ENCODE measurements at regions not wholly inside any gene's neighbourhood (a gene's known extent, or its start where the extent isn't known, plus 50 kb on each side); places are given as distances from the start of the nearest gene placed in this dataset.

DNA sequence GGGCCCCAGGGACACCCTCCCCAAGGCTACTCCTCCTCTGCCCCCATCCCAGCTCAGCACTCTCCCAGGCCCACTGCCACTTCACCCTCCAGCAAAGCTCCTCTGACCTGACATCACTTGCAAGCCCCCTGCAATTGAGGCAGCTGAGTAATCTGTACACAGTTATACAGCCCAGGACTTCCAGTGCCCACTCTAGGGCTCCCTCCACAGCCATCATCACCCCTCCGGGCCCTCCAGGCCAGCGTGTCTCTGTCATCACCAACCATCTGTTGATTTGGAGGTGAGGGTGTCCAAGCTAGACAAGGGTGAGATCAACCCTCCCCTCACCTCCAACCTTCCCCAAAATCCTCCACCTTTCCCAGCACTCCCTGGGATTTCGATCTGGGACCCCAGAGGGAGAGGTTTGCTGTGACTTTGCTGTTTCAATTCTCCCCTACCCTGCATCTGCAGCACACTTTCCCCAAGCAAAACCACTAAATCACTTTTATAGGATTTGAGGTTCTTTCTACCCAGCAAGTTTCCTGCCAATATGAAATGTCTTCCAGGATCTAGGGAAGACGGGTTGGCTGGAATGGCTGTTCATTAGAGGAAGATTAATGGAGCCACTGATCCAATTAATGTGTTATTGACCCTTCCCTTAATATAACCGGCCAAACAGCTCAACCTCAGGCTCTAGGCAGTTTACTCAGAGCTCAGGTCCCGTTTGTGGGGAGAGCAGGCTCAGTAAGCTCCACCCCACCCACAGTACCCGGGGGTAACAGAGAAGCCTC lies 92.9 kb downstream of the CHST1 start:
- H3K4me3 ChIP-seq (ENCODE audit: low read length), result no peak overlapping the region
- no peaks in the 10 kb centered on the region for H3K4me1 ChIP-seq (ENCODE audit: control insufficient read depth, insufficient read depth, low read length)
- H3K27me3 ChIP-seq (ENCODE audit: control insufficient read depth, insufficient read depth, low read length), result peaks cover 4% of the 10 kb centered on the region
- H3K9ac ChIP-seq (ENCODE audit: low read length), result no peak overlapping the region
- no peaks in the 10 kb centered on the region for H3K36me3 ChIP-seq (ENCODE audit: control insufficient read depth, insufficient read depth, low read length)
- no peaks in the 10 kb centered on the region for H3K9me3 ChIP-seq (ENCODE audit: control insufficient read depth, low read length)

DNA sequence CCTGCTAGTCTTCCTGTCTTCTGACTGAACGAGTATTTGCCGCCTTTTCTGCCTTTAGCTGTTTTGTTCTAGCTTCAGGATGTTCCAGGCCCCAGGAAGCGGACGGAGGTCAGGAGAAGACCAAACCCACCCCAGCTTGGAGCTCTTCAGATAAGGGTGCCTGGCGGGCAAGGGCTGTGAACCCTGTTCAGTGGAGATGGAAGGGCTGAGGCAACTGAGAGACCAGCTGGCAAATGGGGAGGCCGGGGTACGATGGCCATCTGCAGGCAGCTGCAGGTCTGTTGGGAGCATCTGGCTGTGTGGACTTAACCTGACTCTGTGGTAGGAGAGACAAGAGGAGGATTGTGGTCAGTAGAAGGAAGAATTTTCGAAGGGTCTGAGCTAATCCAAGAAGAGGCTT lies 95.6 kb downstream of the CHST1 start:
- Histone ChIP-seq H3K4me1 (ENCODE audit: control insufficient read depth, insufficient read depth, low read length) (no peaks in the 10 kb centered on the region), H3K27me3 (ENCODE audit: control insufficient read depth, insufficient read depth, low read length) (peaks cover 4% of the 10 kb centered on the region), H3K36me3 (ENCODE audit: control insufficient read depth, insufficient read depth, low read length) (no peaks in the 10 kb centered on the region), H3K9ac (ENCODE audit: low read length) (no peak overlapping the region), H3K9me3 (ENCODE audit: control insufficient read depth, low read length) (no peaks in the 10 kb centered on the region), H3K4me3 (ENCODE audit: low read length) (no peak overlapping the region)

DNA sequence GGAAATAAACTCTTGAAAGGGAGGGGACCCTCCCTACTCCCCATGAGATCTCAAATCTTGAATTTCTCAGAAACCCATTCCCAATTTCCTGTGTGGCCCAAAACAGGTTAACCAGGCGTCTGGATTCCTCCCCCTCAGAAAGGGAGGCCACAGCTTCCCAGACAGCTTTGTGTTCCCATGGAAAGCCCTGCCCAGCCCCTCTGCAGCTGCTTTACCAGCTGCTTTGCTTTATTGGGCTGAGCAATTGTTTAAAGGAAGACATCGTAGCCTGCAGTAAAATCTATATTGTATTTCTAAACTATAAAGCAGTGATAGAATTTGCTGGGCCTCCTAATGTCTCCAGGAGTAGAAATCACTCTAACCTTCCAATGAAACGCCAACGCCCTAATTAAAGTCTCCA lies 97.4 kb downstream of the CHST1 start:
- peaks cover 4% of the 10 kb centered on the region for H3K27me3 ChIP-seq (ENCODE audit: control insufficient read depth, insufficient read depth, low read length)

DNA sequence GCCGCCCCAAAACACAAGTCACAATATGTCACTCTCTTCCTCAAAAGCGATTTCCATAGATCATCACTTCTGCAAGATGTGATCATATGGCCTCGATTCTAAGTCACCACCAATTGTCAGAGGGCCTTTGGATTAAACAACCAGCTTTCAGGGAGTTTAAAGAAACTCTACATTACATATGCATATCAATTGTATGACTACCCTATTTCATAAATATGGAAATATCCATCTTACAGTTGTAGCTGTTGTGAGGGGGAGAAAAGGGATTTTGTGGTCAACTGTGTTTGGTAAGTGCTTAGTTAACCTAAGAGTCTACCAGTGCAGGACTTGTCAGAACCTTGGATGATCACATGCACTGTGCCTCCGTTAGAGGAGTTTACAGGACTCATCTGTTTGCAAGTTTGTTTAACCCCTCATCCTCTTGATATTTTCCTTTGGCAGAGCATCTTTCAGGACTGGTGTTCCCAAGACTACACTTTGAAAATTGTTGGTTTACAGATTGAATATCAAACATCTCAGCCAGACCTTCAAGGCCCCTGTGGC lies 99.9 kb downstream of the CHST1 start:
- Histone ChIP-seq H3K4me1 (ENCODE audit: control insufficient read depth, insufficient read depth, low read length) (no peaks in the 10 kb centered on the region), H3K9ac (ENCODE audit: low read length) (no peak overlapping the region), H3K9me3 (ENCODE audit: control insufficient read depth, low read length) (no peaks in the 10 kb centered on the region), H3K4me3 (ENCODE audit: low read length) (no peak overlapping the region), H3K36me3 (ENCODE audit: control insufficient read depth, insufficient read depth, low read length) (no peaks in the 10 kb centered on the region), H3K27me3 (ENCODE audit: control insufficient read depth, insufficient read depth, low read length) (no peaks in the 10 kb centered on the region)

More for the DNA sequence above, 97.4 kb downstream of the CHST1 start:
- no peaks in the 10 kb centered on the region for H3K9me3 ChIP-seq (ENCODE audit: control insufficient read depth, low read length)
- no peak overlapping the region for H3K4me3 ChIP-seq (ENCODE audit: low read length)
- no peaks in the 10 kb centered on the region for H3K36me3 ChIP-seq (ENCODE audit: control insufficient read depth, insufficient read depth, low read length)
- H3K9ac ChIP-seq (ENCODE audit: low read length), result no peak overlapping the region
- H3K4me1 ChIP-seq (ENCODE audit: control insufficient read depth, insufficient read depth, low read length), result no peaks in the 10 kb centered on the region

DNA sequence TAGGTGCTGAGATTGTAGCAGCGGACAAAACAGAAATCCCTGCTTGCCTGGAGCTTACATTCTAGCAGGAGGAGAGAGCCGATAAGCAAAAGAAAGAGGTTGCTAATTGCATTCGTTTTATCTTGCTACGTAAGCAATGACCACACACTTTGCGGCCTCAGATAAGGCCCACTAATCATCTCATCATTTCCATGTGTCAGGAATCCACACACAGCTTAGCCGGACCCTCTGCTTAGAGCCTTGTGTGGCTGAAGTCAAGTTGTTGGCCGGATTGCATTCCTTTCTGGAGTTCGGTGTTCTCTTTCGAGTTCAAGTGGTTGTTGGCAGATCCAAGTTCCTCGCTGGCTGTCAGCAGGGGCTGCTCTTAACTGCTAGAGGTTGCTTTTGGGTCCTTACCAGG lies 101.6 kb downstream of the CHST1 start:
- Histone ChIP-seq H3K36me3 (ENCODE audit: control insufficient read depth, insufficient read depth, low read length) (no peaks in the 10 kb centered on the region), H3K9ac (ENCODE audit: low read length) (no peak overlapping the region), H3K9me3 (ENCODE audit: control insufficient read depth, low read length) (no peaks in the 10 kb centered on the region), H3K27me3 (ENCODE audit: control insufficient read depth, insufficient read depth, low read length) (no peaks in the 10 kb centered on the region), H3K4me1 (ENCODE audit: control insufficient read depth, insufficient read depth, low read length) (no peaks in the 10 kb centered on the region), H3K4me3 (ENCODE audit: low read length) (no peak overlapping the region)

DNA sequence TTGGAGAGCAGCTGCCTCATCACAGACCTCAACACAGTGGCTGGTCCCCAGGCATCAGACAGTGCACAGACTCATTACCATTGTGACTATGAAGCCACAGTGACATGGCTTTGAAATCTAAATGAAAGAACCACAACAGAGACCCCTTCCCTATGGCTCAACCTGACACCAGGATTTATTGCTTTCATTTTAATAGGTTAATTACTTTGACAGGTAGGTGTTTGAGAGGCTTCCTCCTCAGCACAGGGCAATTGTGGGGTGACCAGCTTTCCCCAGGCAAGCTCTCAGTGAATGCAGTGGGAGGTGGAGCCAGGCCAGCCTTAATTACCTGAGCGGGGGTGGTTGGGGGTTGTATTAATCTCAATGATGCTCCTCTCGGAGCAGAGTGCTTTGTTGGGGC lies 102.3 kb downstream of the CHST1 start:
- Histone ChIP-seq H3K9me3 (ENCODE audit: control insufficient read depth, low read length) (no peaks in the 10 kb centered on the region), H3K4me3 (ENCODE audit: low read length) (no peak overlapping the region), H3K27me3 (ENCODE audit: control insufficient read depth, insufficient read depth, low read length) (no peaks in the 10 kb centered on the region), H3K4me1 (ENCODE audit: control insufficient read depth, insufficient read depth, low read length) (no peaks in the 10 kb centered on the region), H3K9ac (ENCODE audit: low read length) (no peak overlapping the region), H3K36me3 (ENCODE audit: control insufficient read depth, insufficient read depth, low read length) (no peaks in the 10 kb centered on the region)

DNA sequence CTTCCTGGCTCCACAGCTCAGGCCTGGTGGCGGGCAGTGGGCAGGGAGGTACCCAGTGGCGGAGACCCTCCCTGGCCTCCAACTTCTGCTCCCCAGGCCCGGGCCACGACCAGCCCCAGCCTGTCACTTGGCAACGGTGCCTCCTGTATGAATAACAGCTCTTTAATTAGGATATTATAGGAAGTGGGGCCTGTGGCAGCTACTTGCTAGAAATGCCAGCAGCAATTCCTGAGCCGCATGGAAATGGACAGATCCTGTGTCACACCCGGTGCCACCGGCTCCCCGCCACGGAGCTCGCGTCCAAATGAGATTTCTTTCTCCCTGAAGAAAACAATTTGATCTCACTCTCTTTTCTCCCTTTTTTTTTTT lies 104.5 kb downstream of the CHST1 start:
- no peaks in the 10 kb centered on the region for H3K4me1 ChIP-seq (ENCODE audit: control insufficient read depth, insufficient read depth, low read length)
- H3K36me3 ChIP-seq (ENCODE audit: control insufficient read depth, insufficient read depth, low read length), result no peaks in the 10 kb centered on the region
- no peak overlapping the region for H3K9ac ChIP-seq (ENCODE audit: low read length)
- H3K9me3 ChIP-seq (ENCODE audit: control insufficient read depth, low read length), result no peaks in the 10 kb centered on the region
- no peak overlapping the region for H3K4me3 ChIP-seq (ENCODE audit: low read length)
- H3K27me3 ChIP-seq (ENCODE audit: control insufficient read depth, insufficient read depth, low read length), result no peaks in the 10 kb centered on the region

DNA sequence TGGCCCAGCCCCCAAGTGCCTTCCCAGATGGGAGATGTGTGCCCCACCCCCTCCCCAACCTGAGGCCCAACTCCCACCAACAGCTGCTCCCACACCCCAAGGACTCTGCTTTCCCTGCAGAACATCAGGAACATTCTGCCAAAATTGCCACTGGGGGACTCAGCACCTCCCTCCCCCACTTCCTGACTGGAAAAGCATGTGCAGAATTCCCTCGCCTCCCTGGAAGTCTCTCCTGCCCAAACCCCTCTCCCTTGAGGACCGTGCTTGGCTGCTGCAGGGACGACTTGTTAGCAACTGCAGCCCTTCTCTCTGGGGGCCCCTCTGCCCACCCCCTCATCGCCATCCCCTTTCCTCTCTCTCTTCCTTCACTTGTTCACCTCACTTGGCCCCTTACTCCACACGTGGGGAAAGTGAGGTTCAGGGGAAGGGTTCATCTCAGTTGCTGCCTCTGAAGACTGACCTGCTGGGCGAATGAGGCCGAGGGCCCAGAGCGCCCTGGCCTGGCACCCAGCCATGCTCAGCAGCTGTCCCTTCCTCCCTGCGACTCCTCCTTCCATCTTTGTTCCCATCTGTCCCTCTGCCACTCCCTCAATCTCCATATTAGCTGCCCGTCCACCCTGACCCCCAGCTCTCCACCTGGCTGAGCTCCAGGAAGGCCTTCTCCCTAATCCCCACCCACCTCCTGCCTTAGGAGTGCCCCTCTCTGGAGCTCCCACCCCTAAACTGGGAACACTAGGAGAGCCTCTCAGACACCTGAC lies 105.1 kb downstream of the CHST1 start:
- H3K4me3 ChIP-seq (ENCODE audit: low read length), result no peak overlapping the region
- no peaks in the 10 kb centered on the region for H3K4me1 ChIP-seq (ENCODE audit: control insufficient read depth, insufficient read depth, low read length)
- no peak overlapping the region for H3K9ac ChIP-seq (ENCODE audit: low read length)
- H3K36me3 ChIP-seq (ENCODE audit: control insufficient read depth, insufficient read depth, low read length), result no peaks in the 10 kb centered on the region
- no peaks in the 10 kb centered on the region for H3K9me3 ChIP-seq (ENCODE audit: control insufficient read depth, low read length)
- no peaks in the 10 kb centered on the region for H3K27me3 ChIP-seq (ENCODE audit: control insufficient read depth, insufficient read depth, low read length)

DNA sequence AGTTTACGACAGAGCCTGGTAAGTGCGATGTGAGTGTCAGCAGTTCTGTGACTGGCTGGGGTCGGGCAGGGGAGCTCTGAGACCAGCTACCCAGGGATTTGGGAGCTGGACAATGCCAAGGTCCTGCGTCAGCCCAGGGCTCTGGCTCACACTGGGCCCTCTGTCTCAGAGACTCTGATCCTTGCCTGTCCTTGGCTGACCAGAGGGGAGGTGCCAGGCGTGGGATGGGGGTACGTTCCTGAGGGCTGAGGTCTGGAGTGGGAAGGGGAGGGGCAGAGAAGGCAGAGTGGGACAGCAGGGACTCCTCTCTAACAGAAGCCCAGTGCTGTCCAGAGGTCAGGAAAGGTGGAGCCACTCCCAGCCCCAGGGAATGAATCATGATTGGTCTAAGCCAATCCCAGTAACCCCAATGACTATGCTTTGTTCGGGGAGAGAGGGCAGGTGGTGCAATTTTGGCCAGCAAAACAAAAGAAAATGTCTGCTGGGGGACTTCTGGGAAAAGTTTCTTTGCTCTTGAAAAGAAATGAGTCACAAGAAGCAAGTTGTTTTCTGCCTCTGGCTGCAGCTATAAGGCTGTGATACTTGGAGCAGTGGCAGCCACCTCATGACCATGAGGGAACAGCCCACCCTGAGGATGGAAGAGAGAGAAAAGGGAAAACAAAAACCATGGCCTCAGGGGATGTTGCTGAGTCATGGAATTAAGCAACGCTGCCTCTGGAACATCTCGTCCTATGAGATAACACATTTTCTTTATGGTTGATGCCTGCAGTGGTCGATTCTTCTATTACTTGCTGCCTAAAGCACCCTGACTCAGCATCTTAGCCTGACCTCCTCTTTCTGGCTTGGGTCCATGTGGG lies 108.3 kb downstream of the CHST1 start:
- no peaks in the 10 kb centered on the region for H3K4me1 ChIP-seq (ENCODE audit: control insufficient read depth, insufficient read depth, low read length)

DNA sequence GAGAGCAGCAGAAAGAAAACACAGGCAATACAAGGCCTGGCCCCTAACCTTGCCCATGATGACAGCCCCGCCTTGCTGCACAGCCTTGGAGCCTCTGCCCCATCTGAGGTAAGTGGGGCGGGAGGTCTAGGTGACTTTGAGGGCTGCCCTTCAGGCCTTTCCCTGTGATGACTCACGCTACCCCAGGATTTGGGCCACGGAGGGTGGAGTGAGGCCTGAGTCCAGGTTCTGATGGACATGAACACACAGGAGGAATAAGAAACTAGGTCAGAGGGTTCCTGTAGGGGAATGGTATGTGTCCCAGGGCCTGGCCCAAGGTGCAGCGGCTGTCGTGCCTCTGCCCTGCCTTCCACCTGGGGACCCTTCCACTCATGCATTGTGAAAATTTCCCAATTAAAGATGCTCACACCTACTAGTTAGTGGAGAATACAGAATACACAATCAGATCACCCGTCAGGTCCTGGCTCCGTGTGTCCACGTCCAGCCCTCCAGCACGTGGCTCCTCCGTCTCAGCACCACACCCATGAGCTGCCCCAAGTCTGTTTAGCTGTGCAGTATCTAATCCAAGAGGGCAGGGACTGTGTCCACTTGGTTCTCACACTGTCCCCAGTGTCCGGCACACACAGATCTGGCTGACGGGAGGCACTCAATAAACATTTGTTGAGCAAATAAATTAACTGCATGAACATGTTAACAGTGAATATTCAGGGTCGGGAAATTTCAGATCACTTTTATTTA lies 111.0 kb downstream of the CHST1 start:
- no peaks in the 10 kb centered on the region for H3K9me3 ChIP-seq (ENCODE audit: control insufficient read depth, low read length)
- H3K36me3 ChIP-seq (ENCODE audit: control insufficient read depth, insufficient read depth, low read length), result no peaks in the 10 kb centered on the region
- H3K4me1 ChIP-seq (ENCODE audit: control insufficient read depth, insufficient read depth, low read length), result no peaks in the 10 kb centered on the region
- H3K9ac ChIP-seq (ENCODE audit: low read length), result no peak overlapping the region
- H3K27me3 ChIP-seq (ENCODE audit: control insufficient read depth, insufficient read depth, low read length), result no peaks in the 10 kb centered on the region
- no peak overlapping the region for H3K4me3 ChIP-seq (ENCODE audit: low read length)

More for the DNA sequence above, 108.3 kb downstream of the CHST1 start:
- H3K9ac ChIP-seq (ENCODE audit: low read length), result no peak overlapping the region
- H3K4me3 ChIP-seq (ENCODE audit: low read length), result no peak overlapping the region
- no peaks in the 10 kb centered on the region for H3K36me3 ChIP-seq (ENCODE audit: control insufficient read depth, insufficient read depth, low read length)
- no peaks in the 10 kb centered on the region for H3K27me3 ChIP-seq (ENCODE audit: control insufficient read depth, insufficient read depth, low read length)
- H3K9me3 ChIP-seq (ENCODE audit: control insufficient read depth, low read length), result no peaks in the 10 kb centered on the region

DNA sequence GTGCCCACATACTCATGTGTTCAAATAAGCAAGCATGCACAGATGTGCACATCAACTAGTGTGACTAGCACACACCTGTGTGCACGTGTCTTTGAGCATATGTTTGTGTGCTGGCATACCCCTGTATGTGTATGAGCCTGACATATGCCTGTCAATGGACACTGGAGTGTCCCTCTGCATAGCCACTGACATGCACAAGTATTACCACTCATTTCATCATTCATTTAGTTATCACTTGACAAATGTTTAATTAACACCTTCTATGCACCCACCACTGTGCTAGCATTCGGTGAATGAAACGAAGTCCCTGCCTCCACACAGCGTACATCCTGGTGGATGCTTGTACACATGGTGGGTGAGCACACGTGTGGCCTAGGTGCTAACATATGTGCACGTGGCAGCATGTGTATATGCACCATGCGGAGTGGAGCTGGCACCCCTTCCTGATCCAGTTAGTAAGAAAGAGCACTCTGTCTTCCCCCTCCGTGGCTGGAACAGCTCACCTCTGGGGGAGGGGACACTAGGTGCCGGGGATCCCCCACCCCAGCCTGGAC lies 112.0 kb downstream of the CHST1 start:
- no peaks in the 10 kb centered on the region for H3K27me3 ChIP-seq (ENCODE audit: control insufficient read depth, insufficient read depth, low read length)
- no peak overlapping the region for H3K9ac ChIP-seq (ENCODE audit: low read length)
- H3K36me3 ChIP-seq (ENCODE audit: control insufficient read depth, insufficient read depth, low read length), result no peaks in the 10 kb centered on the region
- no peaks in the 10 kb centered on the region for H3K4me1 ChIP-seq (ENCODE audit: control insufficient read depth, insufficient read depth, low read length)
- no peaks in the 10 kb centered on the region for H3K9me3 ChIP-seq (ENCODE audit: control insufficient read depth, low read length)
- H3K4me3 ChIP-seq (ENCODE audit: low read length), result no peak overlapping the region

Measured in mucosa of stomach (tissue), 1 donor.